ENCODE measurements at regions not wholly inside any gene's neighbourhood (a gene's known extent, or its start where the extent isn't known, plus 50 kb on each side); places are given as distances from the start of the nearest gene placed in this dataset.

GRCh38 chr12:19834592-19834991 lies 395.3 kb downstream of the AEBP2 start:
- Histone ChIP-seq H3K9me3 (ENCODE audit: control insufficient read depth, low read length) (no peaks in the 10 kb centered on the region), H3K36me3 (ENCODE audit: control insufficient read depth, insufficient read depth, low read length) (no peaks in the 10 kb centered on the region), H3K4me1 (ENCODE audit: control insufficient read depth, insufficient read depth, low read length) (no peaks in the 10 kb centered on the region), H3K4me3 (ENCODE audit: insufficient read depth, low read depth, low read length) (no peak overlapping the region), H3K27me3 (ENCODE audit: control insufficient read depth, insufficient read depth, low read length, poor library complexity, severe bottlenecking) (no peaks in the 10 kb centered on the region), H3K27ac (ENCODE audit: insufficient read depth, low read depth, low read length, poor library complexity, severe bottlenecking) (no peak overlapping the region)

- H3K9me3 ChIP-seq (ENCODE audit: control insufficient read depth, low read length) = no peaks in the 10 kb centered on the region
- H3K4me1 ChIP-seq (ENCODE audit: control insufficient read depth, insufficient read depth, low read length) = no peaks in the 10 kb centered on the region
- no peak overlapping the region for H3K4me3 ChIP-seq (ENCODE audit: insufficient read depth, low read depth, low read length)
- WGBS, 2 experiments = 96 to 97% methylated on average over 14 of the region's 14 CpGs
- H3K27me3 ChIP-seq (ENCODE audit: control insufficient read depth, insufficient read depth, low read length, poor library complexity, severe bottlenecking) = no peaks in the 10 kb centered on the region
- H3K27ac ChIP-seq (ENCODE audit: insufficient read depth, low read depth, low read length, poor library complexity, severe bottlenecking) = no peak overlapping the region
- H3K36me3 ChIP-seq (ENCODE audit: control insufficient read depth, insufficient read depth, low read length) = no peaks in the 10 kb centered on the region
These were observed 396.8 kb downstream of the AEBP2 start for GRCh38 chr12:19836056-19836455.

- no peaks in the 10 kb centered on the region for H3K27me3 ChIP-seq (ENCODE audit: control insufficient read depth, insufficient read depth, low read length, poor library complexity, severe bottlenecking)
- H3K4me3 ChIP-seq (ENCODE audit: insufficient read depth, low read depth, low read length) = no peak overlapping the region
- no peaks in the 10 kb centered on the region for H3K36me3 ChIP-seq (ENCODE audit: control insufficient read depth, insufficient read depth, low read length)
- H3K27ac ChIP-seq (ENCODE audit: insufficient read depth, low read depth, low read length, poor library complexity, severe bottlenecking) = no peak overlapping the region
- no peaks in the 10 kb centered on the region for H3K4me1 ChIP-seq (ENCODE audit: control insufficient read depth, insufficient read depth, low read length)
- WGBS, 2 experiments = 95% methylated on average over 9 of the region's 9 CpGs
- no peaks in the 10 kb centered on the region for H3K9me3 ChIP-seq (ENCODE audit: control insufficient read depth, low read length)
These were observed 397.2 kb downstream of the AEBP2 start for GRCh38 chr12:19836456-19836855.

GRCh38 chr12:19837543-19837942 lies 398.3 kb downstream of the AEBP2 start:
- 84 to 95% methylated on average over 3 of the region's 3 CpGs for WGBS, 2 experiments
- H3K27ac ChIP-seq (ENCODE audit: insufficient read depth, low read depth, low read length, poor library complexity, severe bottlenecking) = no peak overlapping the region
- no peaks in the 10 kb centered on the region for H3K27me3 ChIP-seq (ENCODE audit: control insufficient read depth, insufficient read depth, low read length, poor library complexity, severe bottlenecking)
- H3K36me3 ChIP-seq (ENCODE audit: control insufficient read depth, insufficient read depth, low read length) = no peaks in the 10 kb centered on the region
- no peaks in the 10 kb centered on the region for H3K9me3 ChIP-seq (ENCODE audit: control insufficient read depth, low read length)
- no peak overlapping the region for H3K4me3 ChIP-seq (ENCODE audit: insufficient read depth, low read depth, low read length)
- H3K4me1 ChIP-seq (ENCODE audit: control insufficient read depth, insufficient read depth, low read length) = no peaks in the 10 kb centered on the region

GRCh38 chr12:19841451-19841850 lies 402.2 kb downstream of the AEBP2 start:
- no peaks in the 10 kb centered on the region for H3K27me3 ChIP-seq (ENCODE audit: control insufficient read depth, insufficient read depth, low read length, poor library complexity, severe bottlenecking)
- no peaks in the 10 kb centered on the region for H3K36me3 ChIP-seq (ENCODE audit: control insufficient read depth, insufficient read depth, low read length)
- H3K27ac ChIP-seq (ENCODE audit: insufficient read depth, low read depth, low read length, poor library complexity, severe bottlenecking) = no peak overlapping the region
- H3K9me3 ChIP-seq (ENCODE audit: control insufficient read depth, low read length) = no peaks in the 10 kb centered on the region
- no peaks in the 10 kb centered on the region for H3K4me1 ChIP-seq (ENCODE audit: control insufficient read depth, insufficient read depth, low read length)
- no peak overlapping the region for H3K4me3 ChIP-seq (ENCODE audit: insufficient read depth, low read depth, low read length)

GRCh38 chr12:19842116-19842515 lies 402.8 kb downstream of the AEBP2 start:
- Histone ChIP-seq H3K4me3 (ENCODE audit: insufficient read depth, low read depth, low read length) (no peak overlapping the region), H3K9me3 (ENCODE audit: control insufficient read depth, low read length) (no peaks in the 10 kb centered on the region)
- 90 to 95% methylated on average over 3 of the region's 3 CpGs for WGBS, 2 experiments

GRCh38 chr12:19844224-19844623 lies 404.9 kb downstream of the AEBP2 start:
- Histone ChIP-seq H3K27me3 (ENCODE audit: control insufficient read depth, insufficient read depth, low read length, poor library complexity, severe bottlenecking) (no peaks in the 10 kb centered on the region), H3K4me1 (ENCODE audit: control insufficient read depth, insufficient read depth, low read length) (no peaks in the 10 kb centered on the region), H3K27ac (ENCODE audit: insufficient read depth, low read depth, low read length, poor library complexity, severe bottlenecking) (no peak overlapping the region), H3K36me3 (ENCODE audit: control insufficient read depth, insufficient read depth, low read length) (no peaks in the 10 kb centered on the region), H3K9me3 (ENCODE audit: control insufficient read depth, low read length) (no peaks in the 10 kb centered on the region), H3K4me3 (ENCODE audit: insufficient read depth, low read depth, low read length) (no peak overlapping the region)
- 97 to 100% methylated on average over 1 of the region's 1 CpG for WGBS, 2 experiments

More at GRCh38 chr12:19842116-19842515, 402.8 kb downstream of the AEBP2 start:
- no peaks in the 10 kb centered on the region for H3K36me3 ChIP-seq (ENCODE audit: control insufficient read depth, insufficient read depth, low read length)
- H3K27me3 ChIP-seq (ENCODE audit: control insufficient read depth, insufficient read depth, low read length, poor library complexity, severe bottlenecking) = no peaks in the 10 kb centered on the region
- H3K27ac ChIP-seq (ENCODE audit: insufficient read depth, low read depth, low read length, poor library complexity, severe bottlenecking) = no peak overlapping the region
- no peaks in the 10 kb centered on the region for H3K4me1 ChIP-seq (ENCODE audit: control insufficient read depth, insufficient read depth, low read length)

- Histone ChIP-seq H3K36me3 (ENCODE audit: control insufficient read depth, insufficient read depth, low read length) (no peaks in the 10 kb centered on the region), H3K4me1 (ENCODE audit: control insufficient read depth, insufficient read depth, low read length) (no peaks in the 10 kb centered on the region), H3K27ac (ENCODE audit: insufficient read depth, low read depth, low read length, poor library complexity, severe bottlenecking) (no peak overlapping the region), H3K4me3 (ENCODE audit: insufficient read depth, low read depth, low read length) (no peak overlapping the region), H3K27me3 (ENCODE audit: control insufficient read depth, insufficient read depth, low read length, poor library complexity, severe bottlenecking) (no peaks in the 10 kb centered on the region), H3K9me3 (ENCODE audit: control insufficient read depth, low read length) (no peaks in the 10 kb centered on the region)
- 64% methylated on average over 3 of the region's 3 CpGs; no CpG with 5 or more reads in 1 of the 2 experiments for WGBS, 2 experiments
These were observed 407.3 kb downstream of the AEBP2 start for GRCh38 chr12:19846574-19846973.

- Histone ChIP-seq H3K27ac (ENCODE audit: insufficient read depth, low read depth, low read length, poor library complexity, severe bottlenecking) (no peak overlapping the region), H3K9me3 (ENCODE audit: control insufficient read depth, low read length) (no peaks in the 10 kb centered on the region), H3K4me3 (ENCODE audit: insufficient read depth, low read depth, low read length) (no peak overlapping the region), H3K36me3 (ENCODE audit: control insufficient read depth, insufficient read depth, low read length) (no peaks in the 10 kb centered on the region), H3K4me1 (ENCODE audit: control insufficient read depth, insufficient read depth, low read length) (no peaks in the 10 kb centered on the region), H3K27me3 (ENCODE audit: control insufficient read depth, insufficient read depth, low read length, poor library complexity, severe bottlenecking) (no peaks in the 10 kb centered on the region)
- WGBS, 2 experiments = 92 to 93% methylated on average over 11 of the region's 11 CpGs
These were observed 408.2 kb downstream of the AEBP2 start for GRCh38 chr12:19847294-19848059.

- WGBS, 2 experiments = 81 to 90% methylated on average over 2 of the region's 2 CpGs
- H3K27me3 ChIP-seq (ENCODE audit: control insufficient read depth, insufficient read depth, low read length, poor library complexity, severe bottlenecking) = no peaks in the 10 kb centered on the region
- no peaks in the 10 kb centered on the region for H3K9me3 ChIP-seq (ENCODE audit: control insufficient read depth, low read length)
- H3K27ac ChIP-seq (ENCODE audit: insufficient read depth, low read depth, low read length, poor library complexity, severe bottlenecking) = no peak overlapping the region
- no peaks in the 10 kb centered on the region for H3K36me3 ChIP-seq (ENCODE audit: control insufficient read depth, insufficient read depth, low read length)
- no peak overlapping the region for H3K4me3 ChIP-seq (ENCODE audit: insufficient read depth, low read depth, low read length)
- H3K4me1 ChIP-seq (ENCODE audit: control insufficient read depth, insufficient read depth, low read length) = no peaks in the 10 kb centered on the region
These were observed 409.1 kb downstream of the AEBP2 start for GRCh38 chr12:19848421-19848820.

- Histone ChIP-seq H3K36me3 (ENCODE audit: control insufficient read depth, insufficient read depth, low read length) (no peaks in the 10 kb centered on the region), H3K27ac (ENCODE audit: insufficient read depth, low read depth, low read length, poor library complexity, severe bottlenecking) (no peak overlapping the region), H3K27me3 (ENCODE audit: control insufficient read depth, insufficient read depth, low read length, poor library complexity, severe bottlenecking) (no peaks in the 10 kb centered on the region), H3K4me1 (ENCODE audit: control insufficient read depth, insufficient read depth, low read length) (no peaks in the 10 kb centered on the region), H3K4me3 (ENCODE audit: insufficient read depth, low read depth, low read length) (no peak overlapping the region), H3K9me3 (ENCODE audit: control insufficient read depth, low read length) (no peaks in the 10 kb centered on the region)
- 92 to 93% methylated on average over 2 of the region's 2 CpGs for WGBS, 2 experiments
These were observed 409.9 kb downstream of the AEBP2 start for GRCh38 chr12:19849208-19849607.
